LNCaP clone FGC (cell line): ENCODE measurements at regions not wholly inside any gene's neighbourhood (a gene's known extent, or its start where the extent isn't known, plus 50 kb on each side); places are given as distances from the start of the nearest gene placed in this dataset.

ENCODE experiments used
- DNase-seq: peaks from one replicate; pipeline ENCODE4 v3.0.0-alpha.2; 2011; ENCODE audit warnings: low read depth
- H3K4me3 ChIP-seq: 2 replicates; pipeline ENCODE4 v1.5.1; 2011; ENCODE audit warnings: mild to moderate bottlenecking, low read depth, low read length, control low read depth
- CTCF ChIP-seq: IDR thresholded peaks from 2 replicates; pipeline ENCODE4 v1.5.1; 2012; ENCODE audit warnings: mild to moderate bottlenecking; ENCODE audit not compliant: control insufficient read depth, insufficient read depth; ENCODE audit errors: extremely low read depth

- DNase-seq = no peak
- no peak for TF ChIP-seq CTCF
- no peak overlapping the region for H3K4me3 ChIP-seq
Observed at GRCh38 chr1:22250724-22251123, 107.8 kb upstream of the WNT4 start.

GRCh38 chr1:22252251-22252650, 109.4 kb upstream of the WNT4 start:
- no peak for TF ChIP-seq CTCF
- no peak overlapping the region for H3K4me3 ChIP-seq
- DNase-seq = no peak

GRCh38 chr1:22253012-22253790, 110.3 kb upstream of the WNT4 start:
- H3K4me3 ChIP-seq = no peak overlapping the region
- DNase-seq = no peak
- no peak for TF ChIP-seq CTCF

GRCh38 chr1:22254756-22255155, 111.9 kb upstream of the WNT4 start:
- no peak overlapping the region for H3K4me3 ChIP-seq
- TF ChIP-seq CTCF = no peak
- DNase-seq = no peak

GRCh38 chr1:22255341-22256212, 112.7 kb upstream of the WNT4 start:
- no peak for TF ChIP-seq CTCF
- no peak overlapping the region for H3K4me3 ChIP-seq
- no peak for DNase-seq

- no peak overlapping the region for H3K4me3 ChIP-seq
- DNase-seq = no peak
- no peak for TF ChIP-seq CTCF
Observed at GRCh38 chr1:22256213-22256512, 113.3 kb upstream of the WNT4 start.
